ENCODE measurements at regions not wholly inside any gene's neighbourhood (a gene's known extent, or its start where the extent isn't known, plus 50 kb on each side); places are given as distances from the start of the nearest gene placed in this dataset.

GRCh38 chr9:103152473-103152872 is 157.3 kb downstream of the CYLC2 start (continued):
- no peak for TF ChIP-seq OSR2 (tag by site-specific recombination; IDR thresholded peaks at IDR 0.05)
- TF ChIP-seq, protein P1, sequence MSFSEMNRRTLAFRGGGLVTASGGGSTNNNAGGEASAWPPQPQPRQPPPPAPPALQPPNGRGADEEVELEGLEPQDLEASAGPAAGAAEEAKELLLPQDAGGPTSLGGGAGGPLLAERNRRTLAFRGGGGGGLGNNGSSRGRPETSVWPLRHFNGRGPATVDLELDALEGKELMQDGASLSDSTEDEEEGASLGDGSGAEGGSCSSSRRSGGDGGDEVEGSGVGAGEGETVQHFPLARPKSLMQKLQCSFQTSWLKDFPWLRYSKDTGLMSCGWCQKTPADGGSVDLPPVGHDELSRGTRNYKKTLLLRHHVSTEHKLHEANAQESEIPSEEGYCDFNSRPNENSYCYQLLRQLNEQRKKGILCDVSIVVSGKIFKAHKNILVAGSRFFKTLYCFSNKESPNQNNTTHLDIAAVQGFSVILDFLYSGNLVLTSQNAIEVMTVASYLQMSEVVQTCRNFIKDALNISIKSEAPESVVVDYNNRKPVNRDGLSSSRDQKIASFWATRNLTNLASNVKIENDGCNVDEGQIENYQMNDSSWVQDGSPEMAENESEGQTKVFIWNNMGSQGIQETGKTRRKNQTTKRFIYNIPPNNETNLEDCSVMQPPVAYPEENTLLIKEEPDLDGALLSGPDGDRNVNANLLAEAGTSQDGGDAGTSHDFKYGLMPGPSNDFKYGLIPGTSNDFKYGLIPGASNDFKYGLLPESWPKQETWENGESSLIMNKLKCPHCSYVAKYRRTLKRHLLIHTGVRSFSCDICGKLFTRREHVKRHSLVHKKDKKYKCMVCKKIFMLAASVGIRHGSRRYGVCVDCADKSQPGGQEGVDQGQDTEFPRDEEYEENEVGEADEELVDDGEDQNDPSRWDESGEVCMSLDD (tag by site-specific recombination; IDR thresholded peaks at IDR 0.05): no peak

- ChIA-PET POLR2A (no interaction called here), CTCF (no interaction called here)
- Histone ChIP-seq H3K27ac (ENCODE audit: extremely low read depth, low read depth, low read length) (no peak overlapping the region), H3K4me1 (ENCODE audit: control insufficient read depth, insufficient read depth, low read length) (no peaks in the 10 kb centered on the region), H3K4me3 (ENCODE audit: low read depth, low read length) (no peak overlapping the region), H3K36me3 (ENCODE audit: control insufficient read depth in 2 of 2, insufficient read depth in 1 of 2, low read length in 2 of 2) (no peaks in the 10 kb centered on the region), H3K9me3 (ENCODE audit: control insufficient read depth, insufficient read depth, low read depth, low read length) (no peaks in the 10 kb centered on the region)
- TF ChIP-seq ZNF138 (tag by site-specific recombination; IDR thresholded peaks at IDR 0.05; ENCODE audit: borderline replicate concordance) (no peak), ZBTB8A (tag by site-specific recombination; IDR thresholded peaks at IDR 0.05) (no peak), ZNF202 (tag by site-specific recombination; IDR thresholded peaks at IDR 0.05; ENCODE audit: borderline replicate concordance) (no peak), KLF1 (tag by site-specific recombination; IDR thresholded peaks at IDR 0.05) (no peak), ZNF670 (tag by site-specific recombination; IDR thresholded peaks at IDR 0.05; ENCODE audit: low read depth) (no peak), ZNF214 (tag by site-specific recombination; IDR thresholded peaks at IDR 0.05; ENCODE audit: borderline replicate concordance) (no peak), ZBTB17 (tag by site-specific recombination; IDR thresholded peaks at IDR 0.05) (no peak)
Measured at GRCh38 chr9:103167530-103167929, 172.4 kb downstream of the CYLC2 start.

DNA sequence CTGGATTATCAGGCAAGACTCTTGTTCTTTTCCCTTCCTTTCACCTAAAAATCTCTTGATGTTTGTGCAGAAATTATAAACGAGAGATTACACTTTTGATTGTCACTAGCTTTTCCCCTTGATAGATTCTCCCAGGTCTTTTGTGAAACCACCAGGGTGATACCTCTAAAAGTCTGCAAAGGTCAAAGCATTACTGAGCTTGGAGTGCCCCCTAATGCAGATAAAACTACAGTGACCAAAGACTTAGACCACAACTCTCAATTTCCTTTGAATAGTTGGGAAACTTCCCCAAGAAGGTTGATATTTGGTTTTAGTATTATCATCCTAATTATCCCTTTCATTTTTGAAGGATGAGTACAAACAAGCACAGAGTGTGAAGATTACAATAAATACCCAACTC is 173.1 kb downstream of the CYLC2 start:
- ChIA-PET CTCF (no interaction called here), POLR2A (no interaction called here)
- Histone ChIP-seq H3K27ac (ENCODE audit: extremely low read depth, low read depth, low read length) (no peak overlapping the region), H3K4me3 (ENCODE audit: low read depth, low read length) (no peak overlapping the region), H3K9me3 (ENCODE audit: control insufficient read depth, insufficient read depth, low read depth, low read length) (no peaks in the 10 kb centered on the region), H3K4me1 (ENCODE audit: control insufficient read depth, insufficient read depth, low read length) (no peaks in the 10 kb centered on the region), H3K36me3 (ENCODE audit: control insufficient read depth in 2 of 2, insufficient read depth in 1 of 2, low read length in 2 of 2) (no peaks in the 10 kb centered on the region)
- TF ChIP-seq ZNF518A (tag by site-specific recombination; conservative IDR thresholded peaks at IDR 0.05; ENCODE audit: low read depth) (no peak), ZNF610 (tag by site-specific recombination; IDR thresholded peaks at IDR 0.05; ENCODE audit: borderline replicate concordance) (no peak)

- CTCF ChIA-PET: no interaction called here
Measured at GRCh38 chr9:103169798-103170197, 174.7 kb downstream of the CYLC2 start.

More at GRCh38 chr9:103169798-103170197, 174.7 kb downstream of the CYLC2 start:
- H3K36me3 ChIP-seq (ENCODE audit: control insufficient read depth in 2 of 2, insufficient read depth in 1 of 2, low read length in 2 of 2): no peaks in the 10 kb centered on the region
- no peaks in the 10 kb centered on the region for H3K4me1 ChIP-seq (ENCODE audit: control insufficient read depth, insufficient read depth, low read length)
- H3K27ac ChIP-seq (ENCODE audit: extremely low read depth, low read depth, low read length): no peak overlapping the region
- H3K9me3 ChIP-seq (ENCODE audit: control insufficient read depth, insufficient read depth, low read depth, low read length): no peaks in the 10 kb centered on the region
- TF ChIP-seq ZNF366 (tag by site-specific recombination; conservative IDR thresholded peaks at IDR 0.05): no peak
- no peak for TF ChIP-seq ZNF510 (tag by site-specific recombination; IDR thresholded peaks at IDR 0.05; ENCODE audit: insufficient replicate concordance)
- TF ChIP-seq ZBTB26 (tag by site-specific recombination; optimal IDR thresholded peaks at IDR 0.05): no peak
- no peak for TF ChIP-seq ZNF416 (tag by site-specific recombination; IDR thresholded peaks at IDR 0.05)
- no peak for TF ChIP-seq IKZF3 (tag by site-specific recombination; IDR thresholded peaks at IDR 0.05)
- TF ChIP-seq ZNF239 (tag by site-specific recombination; IDR thresholded peaks at IDR 0.05): no peak
- H3K4me3 ChIP-seq (ENCODE audit: low read depth, low read length): no peak overlapping the region
- POLR2A ChIA-PET: no interaction called here
